GM12891 (cell line): ENCODE measurements at regions not wholly inside any gene's neighbourhood (a gene's known extent, or its start where the extent isn't known, plus 50 kb on each side); places are given as distances from the start of the nearest gene placed in this dataset.

Experiments used
- POLR2AphosphoS5 ChIP-seq: IDR thresholded peaks from 2 replicates; pipeline ENCODE4 v1.6.1; 2011; ENCODE audit warnings: low read depth, low read length, control low read depth
- TAF1 ChIP-seq: IDR thresholded peaks from 2 replicates; pipeline ENCODE4 v1.6.1; 2011; ENCODE audit warnings: low read depth, low read length, control low read depth

DNA sequence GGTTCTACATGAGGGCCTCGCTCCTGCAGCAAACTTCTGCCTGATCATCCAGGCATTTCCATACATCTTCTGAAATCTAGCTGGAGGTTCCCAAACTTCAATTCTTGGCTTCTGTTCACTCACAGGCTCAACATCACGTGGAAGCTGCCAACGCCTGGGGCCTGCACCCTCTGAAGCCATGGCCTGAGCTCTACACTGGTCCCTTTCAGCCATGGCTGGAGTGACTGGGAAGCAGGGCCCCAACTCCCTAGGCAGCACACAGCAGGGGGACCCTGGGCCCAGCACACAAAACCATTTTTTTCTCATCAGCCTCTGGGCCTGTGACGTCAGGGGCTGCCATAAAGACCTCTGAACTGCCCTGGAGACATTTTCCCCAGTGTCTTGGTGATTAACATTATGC is 542.7 kb downstream of the TLL1 start:
- no peak for TF ChIP-seq TAF1
- no peak for TF ChIP-seq POLR2AphosphoS5
